Activated naive CD8-positive, alpha-beta T cell treated with anti-CD3 and anti-CD28 coated beads, Interleukin-2, amount 50 U/mL, for 16 hours (primary cell): ENCODE measurements at regions not wholly inside any gene's neighbourhood (a gene's known extent, or its start where the extent isn't known, plus 50 kb on each side); places are given as distances from the start of the nearest gene placed in this dataset.
"Not testable (repeated sequence)": the region's sequence is repeated elsewhere in the genome, so short reads cannot be mapped to it uniquely, and the experiment has no call there.

Experiments
- DNase-seq: peaks from one replicate; pipeline ENCODE4 v3.0.0-alpha.2; 2020; ENCODE audit warnings: low read depth, low spot score

GRCh38 chr3:177394231-177395024 is 197.1 kb upstream of the TBL1XR1 start:
- DNase-seq = not testable (repeated sequence)

- DNase-seq = no peak
Measured at GRCh38 chr3:177396733-177397132, 199.5 kb upstream of the TBL1XR1 start.

- DNase-seq = no peak
Measured at GRCh38 chr3:177401375-177401774, 204.1 kb upstream of the TBL1XR1 start.

- no peak for DNase-seq
Measured at GRCh38 chr3:177402533-177402932, 205.3 kb upstream of the TBL1XR1 start.

GRCh38 chr3:177405191-177405672 is 207.9 kb upstream of the TBL1XR1 start:
- no peak for DNase-seq

GRCh38 chr3:177410730-177411129 is 213.4 kb upstream of the TBL1XR1 start:
- no peak for DNase-seq

- no peak for DNase-seq
Measured at GRCh38 chr3:177411201-177411600, 213.9 kb upstream of the TBL1XR1 start.

- DNase-seq = not testable (repeated sequence)
Measured at GRCh38 chr3:177412677-177413170, 215.4 kb upstream of the TBL1XR1 start.

GRCh38 chr3:177414093-177414492 is 216.8 kb upstream of the TBL1XR1 start:
- no peak for DNase-seq

- DNase-seq = no peak
Measured at GRCh38 chr3:177418787-177419186, 221.5 kb upstream of the TBL1XR1 start.

- no peak for DNase-seq
Measured at GRCh38 chr3:177419904-177420601, 222.8 kb upstream of the TBL1XR1 start.

GRCh38 chr3:177420651-177421480 is 223.6 kb upstream of the TBL1XR1 start:
- DNase-seq = no peak

GRCh38 chr3:177421481-177421785 is 224.2 kb upstream of the TBL1XR1 start:
- DNase-seq = no peak

- no peak for DNase-seq
Measured at GRCh38 chr3:177424521-177424920, 227.2 kb upstream of the TBL1XR1 start.

GRCh38 chr3:177425042-177425441 is 227.8 kb upstream of the TBL1XR1 start:
- DNase-seq = no peak

GRCh38 chr3:177426106-177426877 is 229.0 kb upstream of the TBL1XR1 start:
- no peak for DNase-seq

- no peak for DNase-seq
Measured at GRCh38 chr3:177426878-177427495, 229.7 kb upstream of the TBL1XR1 start.

GRCh38 chr3:177427540-177427939 is 230.3 kb upstream of the TBL1XR1 start:
- DNase-seq = no peak

GRCh38 chr3:177429079-177429478 is 231.8 kb upstream of the TBL1XR1 start:
- no peak for DNase-seq

- no peak for DNase-seq
Measured at GRCh38 chr3:177429771-177430170, 232.5 kb upstream of the TBL1XR1 start.

- DNase-seq = no peak
Measured at GRCh38 chr3:177430653-177431052, 233.4 kb upstream of the TBL1XR1 start.
